PC-9 (cell line): ENCODE measurements at regions not wholly inside any gene's neighbourhood (a gene's known extent, or its start where the extent isn't known, plus 50 kb on each side); places are given as distances from the start of the nearest gene placed in this dataset.

Source experiments
- BruUV-seq: library from RNA; stranded (reverse); fragments of 400-500 nt; replicated peaks from 2 replicates; lab custom pipeline; 2021; lab: Mats Ljungman, UMichigan
- CTCF ChIA-PET: fragments of 300-600 bp; sonication (Branson Sonifier 250); formaldehyde crosslinking; loops from one replicate; lab custom pipeline; 2022; ENCODE audit warnings: antibody characterized with exemption; lab: Charles Lee
- POLR2A ChIA-PET: fragments of 300-600 bp; sonication (Branson Sonifier 250); formaldehyde crosslinking; loops from one replicate; lab custom pipeline; 2022; ENCODE audit warnings: antibody characterized with exemption; ENCODE audit not compliant: unreplicated experiment; lab: Charles Lee
- DNase-seq, 2 experiments: peaks; one replicate each; pipeline versions ENCODE4 v3.0.0 to v3.0.0-alpha.2; 2015 to 2022; ENCODE audit warnings: mixed read lengths in 1 of 2
- H2AFZ ChIP-seq: fragments of 200-600 bp; sonication (generic); 2 replicates; pipeline ENCODE4 v1.8.1; 2017; ENCODE audit warnings: antibody characterized with exemption
- H3F3A ChIP-seq: fragments of 200-600 bp; sonication (generic); 2 replicates; pipeline ENCODE4 v1.8.1; 2017; ENCODE audit warnings: antibody characterized with exemption, mild to moderate bottlenecking, low read depth; ENCODE audit not compliant: insufficient read depth
- H3K27ac ChIP-seq: fragments of 200-600 bp; sonication (generic); 2 replicates; pipeline ENCODE4 v1.6.1; 2016; ENCODE audit warnings: mixed run types
- H3K27me3 ChIP-seq: fragments of 200-600 bp; sonication (generic); 2 replicates; pipeline ENCODE4 v1.6.1; 2016; ENCODE audit warnings: low read depth, mixed run types; ENCODE audit not compliant: insufficient read depth
- H3K36me3 ChIP-seq: fragments of 200-600 bp; sonication (generic); 2 replicates; pipeline ENCODE4 v1.6.1; 2016; ENCODE audit warnings: low read depth, mixed run types
- H3K4me1 ChIP-seq: fragments of 200-600 bp; sonication (generic); replicated peaks from 2 replicates; pipeline ENCODE4 v1.6.1; 2016; ENCODE audit warnings: mixed run types; ENCODE audit not compliant: insufficient read depth
- H3K4me2 ChIP-seq: fragments of 200-600 bp; sonication (generic); 2 replicates; pipeline ENCODE4 v1.6.1; 2017; ENCODE audit warnings: mixed run types
- H3K4me3 ChIP-seq: fragments of 200-600 bp; sonication (generic); 2 replicates; pipeline ENCODE4 v1.6.1; 2016; ENCODE audit warnings: mixed run types
- H3K79me2 ChIP-seq: fragments of 200-600 bp; sonication (generic); 2 replicates; pipeline ENCODE4 v1.6.1; 2017; ENCODE audit warnings: low read depth, mixed run types
- H3K9me2 ChIP-seq: fragments of 200-600 bp; sonication (generic); 2 replicates; pipeline ENCODE4 v1.8.1; 2017; ENCODE audit warnings: mild to moderate bottlenecking; ENCODE audit not compliant: insufficient read depth
- H3K9me3 ChIP-seq: fragments of 200-600 bp; sonication (generic); 2 replicates; pipeline ENCODE4 v1.8.1; 2016; ENCODE audit warnings: low read depth; ENCODE audit not compliant: insufficient read depth
- H4K20me1 ChIP-seq: fragments of 200-600 bp; sonication (generic); 2 replicates; pipeline ENCODE4 v1.8.1; 2017; ENCODE audit not compliant: insufficient read depth
- CTCF ChIP-seq: fragments of 200-600 bp; sonication (generic); conservative IDR thresholded peaks from 2 replicates; pipeline ENCODE4 v1.6.1; 2017; ENCODE audit warnings: mixed run types, antibody characterized with exemption, mild to moderate bottlenecking, moderate library complexity
- EZH2 ChIP-seq: fragments of 200-600 bp; sonication (generic); IDR thresholded peaks from 2 replicates; pipeline ENCODE4 v1.8.0; 2017; ENCODE audit warnings: antibody characterized with exemption, low read depth
- intact Hi-C: fragments of 100-400 bp; cut with micrococcal nuclease; formaldehyde crosslinking; loops from one replicate; pipeline ENCODE4 v1.10.0; 2022; ENCODE audit not compliant: unreplicated experiment

- no peaks in the 10 kb centered on the region for H4K20me1 ChIP-seq
- no peaks in the 10 kb centered on the region for H3K36me3 ChIP-seq
- CTCF ChIA-PET: interaction anchor here (1.0 kb wide), 1 partner anchor 8 kb away, joined by 3 read pairs; no protein-coding TSS in a partner anchor
- TF ChIP-seq EZH2: no peak
- no peak for TF ChIP-seq CTCF
- intact Hi-C loops: no loop called here
- peaks cover 3% of the 10 kb centered on the region; the same call in 1 of the 2 replicates for H3F3A ChIP-seq
- H3K9me2 ChIP-seq: no peaks in the 10 kb centered on the region
- H3K4me1 ChIP-seq: peaks cover 4% of the 10 kb centered on the region
- POLR2A ChIA-PET: no interaction called here
- H3K4me2 ChIP-seq: no peak overlapping the region
- DNase-seq: no peak
- BruUV-seq: no TSS peak
- H3K27me3 ChIP-seq: no peaks in the 10 kb centered on the region
- H2AFZ ChIP-seq: no peak overlapping the region
- no peaks in the 10 kb centered on the region for H3K79me2 ChIP-seq
- H3K27ac ChIP-seq: no peak overlapping the region
- H3K4me3 ChIP-seq: no peak overlapping the region
- 0 out of 2 replicates have a peak, but pooled peaks cover 4% of the 10 kb centered on the region for H3K9me3 ChIP-seq
Observed at GRCh38 chr2:181805228-181806038, 86.1 kb upstream of the ITPRID2 start.

GRCh38 chr2:181806039-181806392 is 85.5 kb upstream of the ITPRID2 start:
- H3F3A ChIP-seq: peaks cover 9% of the 10 kb centered on the region
- no peaks in the 10 kb centered on the region for H3K9me2 ChIP-seq
- H4K20me1 ChIP-seq: no peaks in the 10 kb centered on the region
- H2AFZ ChIP-seq: no peak overlapping the region
- no peak for DNase-seq
- H3K4me3 ChIP-seq: no peak overlapping the region
- no peaks in the 10 kb centered on the region for H3K36me3 ChIP-seq
- no peaks in the 10 kb centered on the region for H3K27me3 ChIP-seq
- peaks cover 4% of the 10 kb centered on the region; the same call in 1 of the 2 replicates for H3K9me3 ChIP-seq
- no peak overlapping the region for H3K4me2 ChIP-seq
- no peaks in the 10 kb centered on the region for H3K79me2 ChIP-seq
- no TSS peak for BruUV-seq
- peaks cover 9% of the 10 kb centered on the region for H3K4me1 ChIP-seq
- no peak for TF ChIP-seq CTCF
- no peak for TF ChIP-seq EZH2
- ChIA-PET POLR2A (no interaction called here), CTCF (interaction anchor here (1.0 kb wide), 1 partner anchor 9 kb away, joined by 3 read pairs; no protein-coding TSS in a partner anchor)
- H3K27ac ChIP-seq: no peak overlapping the region
- intact Hi-C loops: no loop called here

GRCh38 chr2:181807526-181807925 is 84.0 kb upstream of the ITPRID2 start:
- H3K27me3 ChIP-seq: no peaks in the 10 kb centered on the region
- no TSS peak for BruUV-seq
- H3K4me3 ChIP-seq: no peak overlapping the region
- H3K79me2 ChIP-seq: no peaks in the 10 kb centered on the region
- H3K4me1 ChIP-seq: peaks cover 25% of the 10 kb centered on the region
- intact Hi-C loops: no loop called here
- CTCF ChIA-PET: no interaction called here
- DNase-seq: no peak
- no peak overlapping the region for H3K4me2 ChIP-seq
- H3F3A ChIP-seq: peaks cover 22% of the 10 kb centered on the region
- no peaks in the 10 kb centered on the region for H4K20me1 ChIP-seq
- peaks cover 9% of the 10 kb centered on the region; the same call in 1 of the 2 replicates for H3K9me3 ChIP-seq
- TF ChIP-seq EZH2: no peak
- TF ChIP-seq CTCF: no peak
- H2AFZ ChIP-seq: no peak overlapping the region
- H3K36me3 ChIP-seq: no peaks in the 10 kb centered on the region
- no peak overlapping the region for H3K27ac ChIP-seq
- POLR2A ChIA-PET: no interaction called here
- no peaks in the 10 kb centered on the region for H3K9me2 ChIP-seq
